ENCODE measurements at regions not wholly inside any gene's neighbourhood (a gene's known extent, or its start where the extent isn't known, plus 50 kb on each side); places are given as distances from the start of the nearest gene placed in this dataset.

GRCh38 chr16:48105976-48106375 lies 49.8 kb downstream of the ABCC12 start:
- in situ Hi-C loops (cut with MboI; ENCODE audit: low pct_unique_long_range_greater_than_20kb, low sequenced_read_pairs), result loop anchor here (25.0 kb wide), 1 partner anchor 969 kb away; the partner anchor contains the start of gene NETO2
- DNase-seq, result no peak

DNA sequence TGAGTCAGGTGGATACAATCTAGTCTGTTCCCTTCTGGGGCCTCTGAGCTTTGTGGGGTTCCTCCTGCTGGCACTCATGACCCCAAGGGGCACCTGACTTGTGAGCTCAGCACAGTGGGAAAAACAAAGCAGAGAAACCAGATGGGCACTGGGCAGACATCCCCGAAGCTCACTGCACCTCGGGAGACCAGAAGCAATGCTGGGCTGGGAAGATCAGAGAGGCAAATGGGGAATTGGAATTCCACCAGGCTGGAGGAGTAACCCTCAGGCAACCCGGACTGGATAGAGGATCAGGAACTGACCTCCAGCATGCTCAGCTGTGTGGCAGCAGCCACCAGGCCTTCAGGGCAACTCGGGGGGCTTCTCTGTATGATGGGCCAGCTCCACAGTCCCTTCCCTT lies 50.3 kb downstream of the ABCC12 start:
- in situ Hi-C loops (cut with MboI; ENCODE audit: low pct_unique_long_range_greater_than_20kb, low sequenced_read_pairs), result loop anchor here (25.0 kb wide), 1 partner anchor 968 kb away; the partner anchor contains the start of gene NETO2
- DNase-seq, result no peak

DNA sequence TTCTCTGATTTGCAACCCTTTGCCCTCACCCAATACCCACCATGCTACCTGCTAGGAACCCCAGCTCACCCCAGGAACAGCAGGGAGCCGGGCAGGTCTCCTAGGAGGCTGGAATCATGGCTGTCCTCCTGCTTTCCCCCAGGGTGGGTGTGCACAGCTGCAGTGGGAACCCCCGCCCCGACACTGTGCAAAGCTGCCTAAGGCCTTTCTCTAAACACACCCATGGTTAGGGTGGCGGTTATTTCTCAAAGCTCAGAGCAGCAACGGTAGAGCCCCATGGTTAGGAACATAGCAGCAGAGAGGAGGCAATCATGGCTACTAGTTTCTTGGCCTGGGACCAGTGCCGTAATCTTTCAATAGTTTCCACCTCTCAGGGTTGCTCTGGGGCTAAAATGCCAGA lies 52.2 kb downstream of the ABCC12 start:
- in situ Hi-C loops (cut with MboI; ENCODE audit: low pct_unique_long_range_greater_than_20kb, low sequenced_read_pairs), result loop anchor here (25.0 kb wide), 1 partner anchor 966 kb away; the partner anchor contains the start of gene NETO2
- DNase-seq, result no peak

GRCh38 chr16:48102083-48103008 lies 53.4 kb downstream of the ABCC12 start:
- in situ Hi-C loops (cut with MboI; ENCODE audit: low pct_unique_long_range_greater_than_20kb, low sequenced_read_pairs), result loop anchor here (25.0 kb wide), 1 partner anchor 965 kb away; the partner anchor contains the start of gene NETO2
- DNase-seq, result no peak

DNA sequence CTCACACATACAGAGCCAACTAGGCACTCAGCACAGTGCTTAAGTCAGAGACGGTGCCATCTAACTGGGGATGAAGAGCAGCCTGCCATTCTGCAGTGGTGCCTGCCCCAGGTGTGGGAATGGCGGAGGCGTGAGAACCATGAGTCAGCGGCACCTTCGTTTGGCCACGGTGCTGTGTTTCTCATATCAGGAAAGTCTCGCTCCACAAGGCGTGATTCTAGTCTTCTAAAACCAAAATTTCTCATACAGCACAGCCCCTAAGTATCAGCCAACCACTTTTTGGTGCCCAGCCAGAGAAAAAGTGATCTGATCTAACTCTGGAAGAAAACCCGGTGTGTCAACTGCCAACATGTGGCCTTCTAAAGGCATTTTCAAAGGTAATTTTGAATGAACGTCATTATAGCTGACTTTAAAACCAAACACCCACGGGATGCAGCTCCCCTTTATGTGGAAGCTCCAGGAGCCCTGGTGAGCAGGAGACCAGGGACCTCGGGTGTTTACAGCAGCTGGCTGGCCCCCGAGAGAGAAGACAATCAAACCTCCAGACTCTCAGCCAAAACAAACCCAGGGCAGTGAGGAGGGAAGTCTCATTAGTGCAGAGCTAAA lies 54.6 kb downstream of the ABCC12 start:
- DNase-seq, result no peak
- in situ Hi-C loops (cut with MboI; ENCODE audit: low pct_unique_long_range_greater_than_20kb, low sequenced_read_pairs), result loop anchor here (25.0 kb wide), 1 partner anchor 964 kb away; the partner anchor contains the start of gene NETO2

- in situ Hi-C loops (cut with MboI; ENCODE audit: low pct_unique_long_range_greater_than_20kb, low sequenced_read_pairs), result no loop called here
Measured at GRCh38 chr16:48099455-48099854, 56.3 kb downstream of the ABCC12 start.

GRCh38 chr16:48098472-48098871 lies 57.3 kb downstream of the ABCC12 start:
- no peak for DNase-seq
- in situ Hi-C loops (cut with MboI; ENCODE audit: low pct_unique_long_range_greater_than_20kb, low sequenced_read_pairs), result no loop called here

More at GRCh38 chr16:48099455-48099854, 56.3 kb downstream of the ABCC12 start:
- no peak for DNase-seq

DNA sequence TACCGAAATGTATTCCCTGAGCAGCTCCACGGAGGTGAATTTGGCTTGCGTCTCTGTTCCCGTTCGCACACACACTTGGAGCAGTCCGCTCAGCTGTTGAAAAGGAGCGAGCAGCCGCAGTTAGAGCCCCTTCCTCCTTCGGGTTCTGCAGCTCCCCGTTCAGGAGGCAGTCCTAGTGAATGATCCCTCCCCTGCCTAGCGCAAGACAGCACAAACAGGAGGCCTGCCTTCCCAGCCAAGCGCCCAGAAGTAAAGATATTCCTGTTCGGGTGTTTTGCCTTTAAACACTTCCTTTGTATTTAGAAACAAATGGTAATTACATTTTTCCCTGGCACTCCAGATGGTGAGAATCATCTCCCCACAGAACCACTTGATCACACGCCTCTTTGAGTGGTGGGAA lies 64.7 kb downstream of the ABCC12 start:
- in situ Hi-C loops (cut with MboI; ENCODE audit: low pct_unique_long_range_greater_than_20kb, low sequenced_read_pairs), result no loop called here
- DNase-seq, result no peak

DNA sequence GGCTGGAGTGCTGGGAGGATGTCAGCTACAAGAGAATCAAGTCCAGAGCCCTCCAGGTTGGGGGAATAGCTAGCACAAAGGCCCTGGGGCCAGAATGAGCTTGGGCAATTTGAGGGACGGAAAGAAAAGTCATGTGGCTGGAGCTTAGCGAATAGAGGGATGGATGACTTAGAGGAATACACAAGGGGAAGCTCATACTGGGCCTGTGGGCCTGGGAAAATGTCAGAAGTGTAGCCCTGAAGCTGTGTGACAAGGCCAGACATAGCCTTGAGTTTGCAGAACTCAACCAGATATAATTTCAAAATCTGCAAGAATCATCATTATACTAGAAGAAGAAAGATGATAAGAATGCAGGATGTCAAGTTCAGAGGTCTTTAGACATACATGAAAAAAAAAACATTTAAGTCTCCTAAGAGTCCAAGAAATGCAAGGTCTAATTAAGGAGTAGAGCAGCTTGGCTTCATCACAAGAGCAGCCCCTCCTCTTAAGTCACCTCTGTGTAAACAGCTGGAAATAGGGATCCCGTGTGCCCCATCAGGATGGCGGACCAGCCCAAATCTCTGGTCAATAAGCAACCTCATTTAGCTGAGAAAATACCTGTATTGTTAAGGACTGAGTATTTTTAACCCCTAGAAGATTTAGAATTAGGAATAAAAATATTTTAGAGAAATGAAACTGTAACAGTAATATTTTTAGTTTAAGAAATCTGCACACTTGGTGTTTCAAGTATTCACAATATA lies 66.6 kb downstream of the ABCC12 start:
- DNase-seq, result no peak
- in situ Hi-C loops (cut with MboI; ENCODE audit: low pct_unique_long_range_greater_than_20kb, low sequenced_read_pairs), result no loop called here

- in situ Hi-C loops (cut with MboI; ENCODE audit: low pct_unique_long_range_greater_than_20kb, low sequenced_read_pairs), result no loop called here
Measured at GRCh38 chr16:48087639-48088038, 68.2 kb downstream of the ABCC12 start.

GRCh38 chr16:48086422-48086821 lies 69.4 kb downstream of the ABCC12 start:
- in situ Hi-C loops (cut with MboI; ENCODE audit: low pct_unique_long_range_greater_than_20kb, low sequenced_read_pairs), result no loop called here

More at GRCh38 chr16:48087639-48088038, 68.2 kb downstream of the ABCC12 start:
- no peak for DNase-seq

DNA sequence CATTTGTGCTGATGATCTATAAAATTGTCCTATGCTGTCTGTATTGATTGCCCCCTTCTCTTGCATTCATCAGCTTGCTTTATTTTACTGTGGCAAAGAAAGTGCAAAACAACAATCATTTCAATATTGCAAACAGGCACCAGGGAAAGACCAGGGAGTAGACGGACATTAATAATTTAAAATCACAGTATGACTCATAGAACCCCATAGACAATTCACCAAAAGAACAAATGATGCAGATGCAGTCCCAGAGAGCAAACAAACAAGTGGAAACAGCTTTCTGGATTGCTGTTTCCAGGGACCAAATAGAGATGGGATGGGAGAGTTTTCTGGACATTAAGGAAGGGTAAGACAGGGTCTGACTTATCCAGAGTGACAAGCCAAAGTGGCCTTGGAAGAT lies 70.1 kb downstream of the ABCC12 start:
- in situ Hi-C loops (cut with MboI; ENCODE audit: low pct_unique_long_range_greater_than_20kb, low sequenced_read_pairs), result no loop called here
- DNase-seq, result no peak

More at GRCh38 chr16:48086422-48086821, 69.4 kb downstream of the ABCC12 start:
- DNase-seq, result no peak

- no peak for DNase-seq
- in situ Hi-C loops (cut with MboI; ENCODE audit: low pct_unique_long_range_greater_than_20kb, low sequenced_read_pairs), result no loop called here
Measured at GRCh38 chr16:48084826-48085225, 71.0 kb downstream of the ABCC12 start.

GRCh38 chr16:48082516-48082915 lies 73.3 kb downstream of the ABCC12 start:
- in situ Hi-C loops (cut with MboI; ENCODE audit: low pct_unique_long_range_greater_than_20kb, low sequenced_read_pairs), result no loop called here
- DNase-seq, result no peak

GRCh38 chr16:48081656-48082055 lies 74.1 kb downstream of the ABCC12 start:
- DNase-seq, result no peak
- in situ Hi-C loops (cut with MboI; ENCODE audit: low pct_unique_long_range_greater_than_20kb, low sequenced_read_pairs), result no loop called here

- in situ Hi-C loops (cut with MboI; ENCODE audit: low pct_unique_long_range_greater_than_20kb, low sequenced_read_pairs), result no loop called here
- no peak for DNase-seq
Measured at GRCh38 chr16:48076455-48077012, 79.3 kb downstream of the ABCC12 start.

DNA sequence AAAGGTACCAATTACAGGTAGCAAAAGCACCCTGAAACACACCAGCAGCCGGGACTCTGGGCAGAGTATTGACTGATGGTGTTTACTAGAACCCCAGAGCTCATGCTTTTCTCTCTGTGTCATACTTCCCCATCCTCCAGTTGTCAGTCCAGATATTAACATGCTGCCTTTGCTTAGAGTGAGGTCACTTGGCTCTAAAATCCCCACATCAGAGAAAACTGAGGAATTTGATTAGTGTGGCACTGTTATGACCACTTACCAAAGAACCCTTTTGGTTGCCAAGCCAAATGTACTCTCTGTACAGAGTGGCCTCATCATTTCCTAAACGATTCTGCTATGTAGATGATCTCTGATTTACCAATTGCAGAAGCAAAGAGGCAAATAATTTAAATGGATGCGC lies 80.4 kb downstream of the ABCC12 start:
- in situ Hi-C loops (cut with MboI; ENCODE audit: low pct_unique_long_range_greater_than_20kb, low sequenced_read_pairs), result no loop called here
- no peak for DNase-seq

- in situ Hi-C loops (cut with MboI; ENCODE audit: low pct_unique_long_range_greater_than_20kb, low sequenced_read_pairs), result no loop called here
- no peak for DNase-seq
Measured at GRCh38 chr16:48067388-48067787, 88.4 kb downstream of the ABCC12 start.

GRCh38 chr16:48064971-48065370 lies 90.8 kb downstream of the ABCC12 start:
- in situ Hi-C loops (cut with MboI; ENCODE audit: low pct_unique_long_range_greater_than_20kb, low sequenced_read_pairs), result no loop called here

More at GRCh38 chr16:48064971-48065370, 90.8 kb downstream of the ABCC12 start:
- no peak for DNase-seq
